Osteoblast (primary cell): ENCODE measurements at regions not wholly inside any gene's neighbourhood (a gene's known extent, or its start where the extent isn't known, plus 50 kb on each side); places are given as distances from the start of the nearest gene placed in this dataset.

Source experiments
- DNase-seq: peaks from one replicate; pipeline ENCODE4 v3.0.0; 2011; ENCODE audit warnings: low spot score, mixed read lengths; ENCODE audit not compliant: insufficient read length; ENCODE audit errors: missing footprints
- H2AFZ ChIP-seq: 2 replicates; pipeline ENCODE4 v1.6.0; 2011; ENCODE audit warnings: mild to moderate bottlenecking, low read length
- H3K27ac ChIP-seq: 2 replicates; pipeline ENCODE4 v1.5.1; 2011; ENCODE audit warnings: mild to moderate bottlenecking, low read depth, low read length, moderate library complexity
- H3K27me3 ChIP-seq: 2 replicates; pipeline ENCODE4 v1.6.0; 2012; ENCODE audit warnings: mild to moderate bottlenecking, control low read depth, inconsistent platforms, low read length, moderate library complexity; ENCODE audit not compliant: insufficient read depth
- H3K36me3 ChIP-seq: 2 replicates; pipeline ENCODE4 v1.5.1; 2011; ENCODE audit warnings: mild to moderate bottlenecking, low read length, control low read depth, moderate library complexity; ENCODE audit not compliant: insufficient read depth
- H3K4me1 ChIP-seq: 2 replicates; pipeline ENCODE4 v1.5.1; 2011; ENCODE audit warnings: mild to moderate bottlenecking, low read length, control low read depth, moderate library complexity; ENCODE audit not compliant: insufficient read depth
- H3K4me2 ChIP-seq: 2 replicates; pipeline ENCODE4 v1.6.0; 2011; ENCODE audit warnings: mild to moderate bottlenecking, low read length; ENCODE audit not compliant: insufficient read depth
- H3K4me3 ChIP-seq: fragments of 200-600 bp; sonication (generic); 3 replicates; pipeline ENCODE4 v1.5.1; 2012; ENCODE audit warnings: mild to moderate bottlenecking, low read length, inconsistent platforms; ENCODE audit not compliant: insufficient read depth
- H3K79me2 ChIP-seq: 2 replicates; pipeline ENCODE4 v1.6.0; 2012; ENCODE audit warnings: mild to moderate bottlenecking, low read length, control low read depth, inconsistent platforms; ENCODE audit not compliant: insufficient read depth
- H3K9me3 ChIP-seq: 2 replicates; pipeline ENCODE4 v1.5.1; 2011; ENCODE audit warnings: low read depth, low read length, control low read depth
- H4K20me1 ChIP-seq: 2 replicates; pipeline ENCODE4 v1.6.0; 2012; ENCODE audit warnings: mild to moderate bottlenecking, low read length, control low read depth; ENCODE audit not compliant: insufficient read depth
- CTCF ChIP-seq: IDR thresholded peaks from 2 replicates; pipeline ENCODE4 v1.5.1; 2011; ENCODE audit warnings: mild to moderate bottlenecking, low read depth, low read length, moderate library complexity; ENCODE audit errors: extremely low read depth

GRCh38 chr10:80988755-80989154, 451.1 kb downstream of the SH2D4B start:
- Histone ChIP-seq H3K27me3 (no peaks in the 10 kb centered on the region), H3K4me3 (no peak overlapping the region), H3K4me1 (no peaks in the 10 kb centered on the region), H3K36me3 (no peaks in the 10 kb centered on the region), H3K4me2 (no peak overlapping the region), H3K9me3 (no peaks in the 10 kb centered on the region), H3K27ac (no peak overlapping the region), H3K79me2 (no peaks in the 10 kb centered on the region), H2AFZ (no peak overlapping the region), H4K20me1 (no peaks in the 10 kb centered on the region)
- TF ChIP-seq CTCF = no peak
- DNase-seq = no peak

- H3K79me2 ChIP-seq = no peaks in the 10 kb centered on the region
- no peaks in the 10 kb centered on the region for H3K4me1 ChIP-seq
- H2AFZ ChIP-seq = no peak overlapping the region
- H3K9me3 ChIP-seq = peaks cover 2% of the 10 kb centered on the region
- TF ChIP-seq CTCF = no peak
- no peak for DNase-seq
- no peaks in the 10 kb centered on the region for H4K20me1 ChIP-seq
- H3K4me2 ChIP-seq = no peak overlapping the region
- H3K36me3 ChIP-seq = no peaks in the 10 kb centered on the region
- no peak overlapping the region for H3K4me3 ChIP-seq
- H3K27ac ChIP-seq = no peak overlapping the region
- H3K27me3 ChIP-seq = no peaks in the 10 kb centered on the region
These were observed 459.0 kb downstream of the SH2D4B start for GRCh38 chr10:80996615-80997193.

GRCh38 chr10:81000781-81001180, 463.1 kb downstream of the SH2D4B start:
- peaks cover 2% of the 10 kb centered on the region for H3K9me3 ChIP-seq
- no peak for TF ChIP-seq CTCF
- H2AFZ ChIP-seq = no peak overlapping the region
- H3K36me3 ChIP-seq = no peaks in the 10 kb centered on the region
- H3K79me2 ChIP-seq = no peaks in the 10 kb centered on the region
- no peaks in the 10 kb centered on the region for H4K20me1 ChIP-seq
- no peak for DNase-seq
- no peak overlapping the region for H3K4me2 ChIP-seq
- H3K27ac ChIP-seq = no peak overlapping the region
- no peaks in the 10 kb centered on the region for H3K4me1 ChIP-seq
- H3K27me3 ChIP-seq = no peaks in the 10 kb centered on the region
- H3K4me3 ChIP-seq = no peak overlapping the region

- Histone ChIP-seq H4K20me1 (no peaks in the 10 kb centered on the region), H3K4me1 (no peaks in the 10 kb centered on the region), H3K4me3 (no peak overlapping the region), H3K4me2 (no peak overlapping the region), H3K27me3 (no peaks in the 10 kb centered on the region), H2AFZ (no peak overlapping the region), H3K27ac (no peak overlapping the region), H3K9me3 (peaks cover 2% of the 10 kb centered on the region), H3K79me2 (no peaks in the 10 kb centered on the region), H3K36me3 (no peaks in the 10 kb centered on the region)
- no peak for DNase-seq
- no peak for TF ChIP-seq CTCF
These were observed 464.7 kb downstream of the SH2D4B start for GRCh38 chr10:81002382-81002781.
